ENCODE measurements at regions not wholly inside any gene's neighbourhood (a gene's known extent, or its start where the extent isn't known, plus 50 kb on each side); places are given as distances from the start of the nearest gene placed in this dataset.

DNA sequence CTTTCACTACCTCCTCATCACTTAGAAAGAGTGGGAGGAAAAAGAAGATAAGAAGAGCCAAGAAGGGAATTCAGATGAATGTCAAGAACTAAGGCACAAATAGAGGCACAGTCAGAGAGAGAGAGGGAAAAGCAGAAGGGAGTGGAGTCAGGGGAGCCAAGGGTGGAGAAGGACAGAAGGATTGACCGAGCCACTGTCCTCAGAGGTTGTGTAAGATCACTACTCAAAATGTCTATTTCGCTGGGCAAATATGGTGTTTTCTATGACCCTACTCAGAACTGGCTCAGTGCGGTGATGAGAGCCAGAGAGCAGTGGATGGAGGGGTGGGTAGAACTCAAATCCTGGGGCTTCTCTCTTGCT is 139.2 kb upstream of the HS3ST2 start:
- H3K9me3 ChIP-seq (replicated peaks; ENCODE audit: insufficient read depth, low read length) = no peaks in the 10 kb centered on the region
- no peak overlapping the region for H2AFZ ChIP-seq (ENCODE audit: low read length)
- no peak for DNase-seq
- no peaks in the 10 kb centered on the region for H3K9me2 ChIP-seq (replicated peaks; ENCODE audit: insufficient read depth, low read length)
- H3K79me2 ChIP-seq (ENCODE audit: low read length) = no peaks in the 10 kb centered on the region
- H3K4me3 ChIP-seq (ENCODE audit: low read length) = no peak overlapping the region
- H4K20me1 ChIP-seq (ENCODE audit: insufficient read depth, low read length) = no peaks in the 10 kb centered on the region
- no peaks in the 10 kb centered on the region for H3K27me3 ChIP-seq (replicated peaks; ENCODE audit: insufficient read depth, low read length)
- H3K4me1 ChIP-seq (ENCODE audit: low read length) = no peaks in the 10 kb centered on the region
- no peaks in the 10 kb centered on the region for H3F3A ChIP-seq (ENCODE audit: insufficient read depth, low read length)
- no peak for TF ChIP-seq EZH2phosphoT487 (IDR thresholded peaks at IDR 0.05; ENCODE audit: low read length)
- TF ChIP-seq, protein P1, sequence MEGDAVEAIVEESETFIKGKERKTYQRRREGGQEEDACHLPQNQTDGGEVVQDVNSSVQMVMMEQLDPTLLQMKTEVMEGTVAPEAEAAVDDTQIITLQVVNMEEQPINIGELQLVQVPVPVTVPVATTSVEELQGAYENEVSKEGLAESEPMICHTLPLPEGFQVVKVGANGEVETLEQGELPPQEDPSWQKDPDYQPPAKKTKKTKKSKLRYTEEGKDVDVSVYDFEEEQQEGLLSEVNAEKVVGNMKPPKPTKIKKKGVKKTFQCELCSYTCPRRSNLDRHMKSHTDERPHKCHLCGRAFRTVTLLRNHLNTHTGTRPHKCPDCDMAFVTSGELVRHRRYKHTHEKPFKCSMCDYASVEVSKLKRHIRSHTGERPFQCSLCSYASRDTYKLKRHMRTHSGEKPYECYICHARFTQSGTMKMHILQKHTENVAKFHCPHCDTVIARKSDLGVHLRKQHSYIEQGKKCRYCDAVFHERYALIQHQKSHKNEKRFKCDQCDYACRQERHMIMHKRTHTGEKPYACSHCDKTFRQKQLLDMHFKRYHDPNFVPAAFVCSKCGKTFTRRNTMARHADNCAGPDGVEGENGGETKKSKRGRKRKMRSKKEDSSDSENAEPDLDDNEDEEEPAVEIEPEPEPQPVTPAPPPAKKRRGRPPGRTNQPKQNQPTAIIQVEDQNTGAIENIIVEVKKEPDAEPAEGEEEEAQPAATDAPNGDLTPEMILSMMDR (IDR thresholded peaks at IDR 0.05; ENCODE audit: low read length) = no peak
- TF ChIP-seq EZH2 (optimal IDR thresholded peaks at IDR 0.05; ENCODE audit: low read depth, low read length) = no peak
- H3K27ac ChIP-seq (ENCODE audit: low read length) = no peak overlapping the region
- no peak overlapping the region for H3K4me2 ChIP-seq (ENCODE audit: low read depth, low read length)
- H3K9ac ChIP-seq (ENCODE audit: low read length) = no peak overlapping the region
- no peaks in the 10 kb centered on the region for H3K36me3 ChIP-seq (replicated peaks; ENCODE audit: insufficient read depth, low read length)

DNA sequence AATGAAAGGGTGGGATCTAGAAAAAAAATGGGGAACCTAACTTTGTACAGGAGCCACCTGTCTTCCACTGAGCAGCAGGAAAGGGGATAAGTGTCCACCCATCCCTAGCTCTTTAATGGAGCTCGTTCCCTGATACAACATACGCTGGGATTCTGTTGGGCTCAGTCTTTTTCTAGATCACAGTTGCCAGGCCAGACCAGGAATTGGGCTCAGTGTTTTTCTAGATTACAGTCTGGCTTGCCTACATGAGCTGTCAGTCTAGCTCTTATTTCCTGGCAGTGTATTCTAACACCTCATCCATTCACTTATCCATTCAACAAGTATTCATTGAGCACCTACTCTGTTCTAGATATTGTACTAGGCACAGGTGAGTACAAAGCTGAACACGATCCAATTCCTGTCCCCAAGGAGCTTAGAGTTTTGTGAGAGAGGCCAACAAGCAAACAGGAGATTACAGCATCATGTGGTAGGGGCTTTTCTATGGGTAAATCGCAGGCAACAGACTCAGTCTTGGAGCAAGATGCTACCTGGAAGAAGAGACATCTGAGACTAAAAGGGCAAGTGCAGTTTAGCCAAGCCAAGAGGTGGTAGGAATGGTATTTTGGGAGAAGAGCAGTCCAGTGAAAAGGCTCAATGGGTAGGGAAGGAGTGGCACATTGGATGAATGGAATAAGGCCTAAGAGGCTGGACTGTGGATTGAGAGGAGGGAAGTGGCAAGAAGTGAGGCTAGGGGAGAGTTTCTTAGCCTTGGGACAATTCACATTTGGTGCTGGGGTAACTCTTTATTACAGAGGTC is 138.0 kb upstream of the HS3ST2 start:
- H3K36me3 ChIP-seq (replicated peaks; ENCODE audit: insufficient read depth, low read length) = no peaks in the 10 kb centered on the region
- no peaks in the 10 kb centered on the region for H3F3A ChIP-seq (ENCODE audit: insufficient read depth, low read length)
- TF ChIP-seq EZH2 (optimal IDR thresholded peaks at IDR 0.05; ENCODE audit: low read depth, low read length) = no peak
- TF ChIP-seq EZH2phosphoT487 (IDR thresholded peaks at IDR 0.05; ENCODE audit: low read length) = no peak
- TF ChIP-seq, protein P1 (IDR thresholded peaks at IDR 0.05; ENCODE audit: low read length) = no peak
- no peaks in the 10 kb centered on the region for H4K20me1 ChIP-seq (ENCODE audit: insufficient read depth, low read length)
- no peak overlapping the region for H3K27ac ChIP-seq (ENCODE audit: low read length)
- no peak overlapping the region for H3K4me3 ChIP-seq (ENCODE audit: low read length)
- no peak overlapping the region for H3K9ac ChIP-seq (ENCODE audit: low read length)
- H3K79me2 ChIP-seq (ENCODE audit: low read length) = no peaks in the 10 kb centered on the region
- no peaks in the 10 kb centered on the region for H3K27me3 ChIP-seq (replicated peaks; ENCODE audit: insufficient read depth, low read length)
- no peaks in the 10 kb centered on the region for H3K9me2 ChIP-seq (replicated peaks; ENCODE audit: insufficient read depth, low read length)
- no peak overlapping the region for H2AFZ ChIP-seq (ENCODE audit: low read length)
- no peak overlapping the region for H3K4me2 ChIP-seq (ENCODE audit: low read depth, low read length)
- no peaks in the 10 kb centered on the region for H3K9me3 ChIP-seq (replicated peaks; ENCODE audit: insufficient read depth, low read length)
- H3K4me1 ChIP-seq (ENCODE audit: low read length) = no peaks in the 10 kb centered on the region
- DNase-seq = no peak

DNA sequence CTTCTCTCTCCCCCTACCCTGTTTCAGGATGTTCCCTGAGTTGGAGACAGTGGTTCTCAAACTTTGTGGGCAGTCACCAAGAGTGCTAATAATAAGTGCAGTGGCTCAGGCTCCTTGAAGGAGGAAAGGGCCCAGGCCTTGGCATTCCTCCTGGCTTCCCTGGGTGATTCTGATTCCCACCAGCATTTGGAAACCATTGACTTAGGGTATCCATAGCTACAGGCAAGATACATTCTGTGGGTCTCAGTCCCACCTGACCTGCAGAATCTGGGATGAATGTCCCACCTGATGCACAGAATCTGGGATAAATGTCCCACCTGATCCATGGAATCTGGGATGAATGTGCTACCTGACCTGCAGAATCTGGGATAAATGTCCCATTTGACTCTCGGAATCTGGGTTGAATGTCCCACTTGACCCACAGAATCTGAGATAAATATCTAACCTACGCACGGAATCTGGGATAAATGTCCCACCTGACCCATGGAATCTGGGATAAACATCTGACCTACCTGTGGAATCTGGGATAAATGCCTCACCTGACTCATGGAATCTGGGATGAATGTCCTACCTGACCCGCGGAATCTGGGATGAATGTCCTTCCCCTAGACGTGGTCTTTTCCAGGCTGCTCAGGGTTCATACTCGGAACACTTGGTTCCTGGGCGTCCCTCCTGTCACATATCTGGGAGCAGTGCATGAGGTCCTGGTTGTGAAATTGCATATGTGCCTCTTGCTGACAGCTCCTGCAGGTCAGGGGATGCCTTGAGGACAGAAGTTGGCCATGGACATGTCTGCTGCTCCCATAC is 136.7 kb upstream of the HS3ST2 start:
- Histone ChIP-seq H3K27me3 (replicated peaks; ENCODE audit: insufficient read depth, low read length) (no peaks in the 10 kb centered on the region), H4K20me1 (ENCODE audit: insufficient read depth, low read length) (no peaks in the 10 kb centered on the region), H3K4me3 (ENCODE audit: low read length) (no peak overlapping the region), H3K4me2 (ENCODE audit: low read depth, low read length) (no peak overlapping the region), H3K27ac (ENCODE audit: low read length) (no peak overlapping the region), H3K9me3 (replicated peaks; ENCODE audit: insufficient read depth, low read length) (no peaks in the 10 kb centered on the region), H3K9ac (ENCODE audit: low read length) (no peak overlapping the region), H2AFZ (ENCODE audit: low read length) (no peak overlapping the region), H3K9me2 (replicated peaks; ENCODE audit: insufficient read depth, low read length) (no peaks in the 10 kb centered on the region), H3K4me1 (ENCODE audit: low read length) (no peaks in the 10 kb centered on the region), H3K79me2 (ENCODE audit: low read length) (no peaks in the 10 kb centered on the region), H3K36me3 (replicated peaks; ENCODE audit: insufficient read depth, low read length) (no peaks in the 10 kb centered on the region), H3F3A (ENCODE audit: insufficient read depth, low read length) (no peaks in the 10 kb centered on the region)
- no peak for DNase-seq
- TF ChIP-seq EZH2 (optimal IDR thresholded peaks at IDR 0.05; ENCODE audit: low read depth, low read length) (no peak), EZH2phosphoT487 (IDR thresholded peaks at IDR 0.05; ENCODE audit: low read length) (no peak)
- TF ChIP-seq, protein P1 (IDR thresholded peaks at IDR 0.05; ENCODE audit: low read length) = no peak

Measured in MM.1S (cell line).